ENCODE measurements at regions not wholly inside any gene's neighbourhood (a gene's known extent, or its start where the extent isn't known, plus 50 kb on each side); places are given as distances from the start of the nearest gene placed in this dataset.

- H3K9ac ChIP-seq (replicated peaks; ENCODE audit: extremely low read depth, insufficient read depth, low read length), result no peak overlapping the region
- no peak overlapping the region for H3K27ac ChIP-seq (ENCODE audit: insufficient read depth, low read depth, low read length)
- no peak overlapping the region for H2AFZ ChIP-seq (ENCODE audit: low read depth, low read length)
- TF ChIP-seq CTCF (IDR thresholded peaks at IDR 0.05; ENCODE audit: extremely low read depth in 1 of 2, insufficient read depth in 1 of 2, low read depth in 1 of 2, low read length in 2 of 2), result no peak
- no peak for TF ChIP-seq JUN (IDR thresholded peaks at IDR 0.05; ENCODE audit: borderline replicate concordance, insufficient read depth, insufficient read length, low read depth)
- no peak for TF ChIP-seq EZH2 (IDR thresholded peaks at IDR 0.05; ENCODE audit: borderline replicate concordance, low read depth, low read length, severe bottlenecking)
- TF ChIP-seq POLR2AphosphoS5 (IDR thresholded peaks at IDR 0.05; ENCODE audit: insufficient read depth, low read depth, low read length), result no peak
- no peak for TF ChIP-seq MYC (IDR thresholded peaks at IDR 0.05; ENCODE audit: low read depth, low read length)
- no TSS peak for BruUV-seq (replicated peaks)
- CTCF ChIA-PET, result no interaction called here
- DNase-seq (ENCODE audit: low read depth, low spot score), result no peak
- H3K9me3 ChIP-seq (replicated peaks; ENCODE audit: control insufficient read depth, insufficient read depth, low read length), result no peaks in the 10 kb centered on the region
- H3K4me3 ChIP-seq (replicated peaks in 1 of 3; ENCODE audit: insufficient read depth in 1 of 3, low read depth in 1 of 3, low read length in 3 of 3), result no peak overlapping the region
- no peaks in the 10 kb centered on the region for H3K4me1 ChIP-seq (ENCODE audit: control insufficient read depth, extremely low read depth, insufficient read depth, low read length)
- intact Hi-C loops (cut with micrococcal nuclease), result no loop called here
- no peaks in the 10 kb centered on the region for H3K36me3 ChIP-seq (ENCODE audit: control insufficient read depth in 2 of 2, extremely low read depth in 1 of 2, insufficient read depth in 2 of 2, low read length in 2 of 2)
- dilution Hi-C loops (cut with MboI; ENCODE audit: extremely low pct_ligation_motif_present, low sequenced_read_pairs), result no loop called here
- no peaks in the 10 kb centered on the region for H3K27me3 ChIP-seq (ENCODE audit: control insufficient read depth in 2 of 2, insufficient read depth in 2 of 2, low read length in 2 of 2)
- POLR2A ChIA-PET, result no interaction called here
- no peaks in the 10 kb centered on the region for H3K9me1 ChIP-seq (replicated peaks; ENCODE audit: control insufficient read depth, extremely low read depth, insufficient read depth, low read length)
- no peak overlapping the region for H3K4me2 ChIP-seq (ENCODE audit: insufficient read depth, low read length)
- FAIRE-seq, result no peak
- H3K79me2 ChIP-seq (ENCODE audit: control insufficient read depth, insufficient read depth, low read length), result no peaks in the 10 kb centered on the region
- H4K20me1 ChIP-seq (replicated peaks; ENCODE audit: control insufficient read depth, extremely low read depth, insufficient read depth, low read length), result no peaks in the 10 kb centered on the region
These were observed 285.0 kb upstream of the PITX2 start for GRCh38 chr4:110907801-110908313.

- H3K4me2 ChIP-seq (ENCODE audit: insufficient read depth, low read length), result no peak overlapping the region
- no peaks in the 10 kb centered on the region for H3K79me2 ChIP-seq (ENCODE audit: control insufficient read depth, insufficient read depth, low read length)
- DNase-seq (ENCODE audit: low read depth, low spot score), result no peak
- no peak overlapping the region for H3K4me3 ChIP-seq (replicated peaks in 1 of 3; ENCODE audit: insufficient read depth in 1 of 3, low read depth in 1 of 3, low read length in 3 of 3)
- FAIRE-seq, result no peak
- H3K4me1 ChIP-seq (ENCODE audit: control insufficient read depth, extremely low read depth, insufficient read depth, low read length), result no peaks in the 10 kb centered on the region
- H3K27me3 ChIP-seq (ENCODE audit: control insufficient read depth in 2 of 2, insufficient read depth in 2 of 2, low read length in 2 of 2), result no peaks in the 10 kb centered on the region
- no peaks in the 10 kb centered on the region for H3K36me3 ChIP-seq (ENCODE audit: control insufficient read depth in 2 of 2, extremely low read depth in 1 of 2, insufficient read depth in 2 of 2, low read length in 2 of 2)
- H4K20me1 ChIP-seq (replicated peaks; ENCODE audit: control insufficient read depth, extremely low read depth, insufficient read depth, low read length), result no peaks in the 10 kb centered on the region
- no peak overlapping the region for H2AFZ ChIP-seq (ENCODE audit: low read depth, low read length)
- intact Hi-C loops (cut with micrococcal nuclease), result no loop called here
- CTCF ChIA-PET, result no interaction called here
- no peak overlapping the region for H3K27ac ChIP-seq (ENCODE audit: insufficient read depth, low read depth, low read length)
- H3K9me1 ChIP-seq (replicated peaks; ENCODE audit: control insufficient read depth, extremely low read depth, insufficient read depth, low read length), result no peaks in the 10 kb centered on the region
- no TSS peak for BruUV-seq (replicated peaks)
- POLR2A ChIA-PET, result no interaction called here
- H3K9me3 ChIP-seq (replicated peaks; ENCODE audit: control insufficient read depth, insufficient read depth, low read length), result no peaks in the 10 kb centered on the region
- TF ChIP-seq POLR2AphosphoS5 (IDR thresholded peaks at IDR 0.05; ENCODE audit: insufficient read depth, low read depth, low read length) (no peak), EZH2 (IDR thresholded peaks at IDR 0.05; ENCODE audit: borderline replicate concordance, low read depth, low read length, severe bottlenecking) (no peak), MYC (IDR thresholded peaks at IDR 0.05; ENCODE audit: low read depth, low read length) (no peak), POLR2A (IDR thresholded peaks at IDR 0.05; ENCODE audit: low read depth, low read length) (no peak), GATA2 (IDR thresholded peaks at IDR 0.05; ENCODE audit: insufficient read depth, insufficient read length, low read depth, low read length) (no peak), MAX (IDR thresholded peaks at IDR 0.05; ENCODE audit: insufficient read depth, insufficient read length) (no peak), JUN (IDR thresholded peaks at IDR 0.05; ENCODE audit: borderline replicate concordance, insufficient read depth, insufficient read length, low read depth) (no peak), CTCF (IDR thresholded peaks at IDR 0.05; ENCODE audit: extremely low read depth in 1 of 2, insufficient read depth in 1 of 2, low read depth in 1 of 2, low read length in 2 of 2) (no peak), FOS (IDR thresholded peaks at IDR 0.05; ENCODE audit: borderline replicate concordance, insufficient read depth, low read length) (no peak)
- dilution Hi-C loops (cut with MboI; ENCODE audit: extremely low pct_ligation_motif_present, low sequenced_read_pairs), result no loop called here
- H3K9ac ChIP-seq (replicated peaks; ENCODE audit: extremely low read depth, insufficient read depth, low read length), result no peak overlapping the region
These were observed 291.9 kb upstream of the PITX2 start for GRCh38 chr4:110914791-110915190.

Data from endothelial cell of umbilical vein (primary cell).